ENCODE measurements at regions not wholly inside any gene's neighbourhood (a gene's known extent, or its start where the extent isn't known, plus 50 kb on each side); places are given as distances from the start of the nearest gene placed in this dataset.

DNA sequence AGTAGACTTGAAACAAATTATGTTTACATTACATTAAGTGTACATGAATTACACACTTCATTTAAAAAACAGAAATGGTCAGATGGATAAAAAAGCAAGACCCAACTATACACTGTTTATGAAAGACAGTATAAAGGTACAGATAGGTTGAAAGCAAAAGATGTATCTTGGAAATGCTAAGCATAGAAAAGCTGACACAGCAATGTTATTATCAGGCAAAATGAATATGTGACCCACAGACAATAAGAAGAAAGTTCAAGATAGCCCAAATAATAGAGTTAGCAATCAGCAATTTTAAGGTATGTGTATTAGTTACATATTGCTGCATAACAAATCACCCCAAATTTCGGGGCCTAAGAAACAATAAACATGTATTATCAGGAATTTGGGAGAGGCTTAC lies 153.5 kb downstream of the DHRS2 start:
- H3K9me3 Mint-ChIP-seq, result peaks cover 4% of the 10 kb centered on the region
- H3K36me3 Mint-ChIP-seq (ENCODE audit: low read depth), result no peaks in the 10 kb centered on the region
- H3K4me3 Mint-ChIP-seq, result no peak overlapping the region
- no peaks in the 10 kb centered on the region for H3K4me1 Mint-ChIP-seq (ENCODE audit: low read depth)
- peaks cover 45% of the 10 kb centered on the region for H3K27me3 Mint-ChIP-seq
- H3K27ac Mint-ChIP-seq, result no peak overlapping the region

DNA sequence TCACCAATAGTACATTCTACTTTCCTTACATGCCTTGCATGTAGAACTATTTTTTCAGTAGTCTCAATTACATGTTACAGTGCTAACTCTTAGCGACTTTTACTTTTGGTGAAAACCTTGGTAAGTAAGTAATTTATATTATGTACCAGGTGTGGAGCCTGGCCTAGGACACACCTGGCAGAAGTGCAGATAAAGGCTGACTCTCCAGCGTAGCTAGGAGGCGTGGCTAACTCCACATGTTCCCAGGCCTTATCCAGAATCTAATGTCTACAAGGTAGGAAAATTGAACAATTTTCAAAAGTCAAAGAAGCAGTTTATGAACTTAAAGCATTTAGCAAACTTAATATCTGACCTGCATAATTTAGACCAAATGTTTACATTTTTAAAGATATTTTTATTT lies 157.4 kb downstream of the DHRS2 start:
- H3K4me1 Mint-ChIP-seq (ENCODE audit: low read depth), result no peaks in the 10 kb centered on the region
- H3K4me3 Mint-ChIP-seq, result no peak overlapping the region
- H3K27ac Mint-ChIP-seq, result no peak overlapping the region
- H3K9me3 Mint-ChIP-seq, result no peaks in the 10 kb centered on the region
- H3K36me3 Mint-ChIP-seq (ENCODE audit: low read depth), result no peaks in the 10 kb centered on the region
- peaks cover 29% of the 10 kb centered on the region for H3K27me3 Mint-ChIP-seq

DNA sequence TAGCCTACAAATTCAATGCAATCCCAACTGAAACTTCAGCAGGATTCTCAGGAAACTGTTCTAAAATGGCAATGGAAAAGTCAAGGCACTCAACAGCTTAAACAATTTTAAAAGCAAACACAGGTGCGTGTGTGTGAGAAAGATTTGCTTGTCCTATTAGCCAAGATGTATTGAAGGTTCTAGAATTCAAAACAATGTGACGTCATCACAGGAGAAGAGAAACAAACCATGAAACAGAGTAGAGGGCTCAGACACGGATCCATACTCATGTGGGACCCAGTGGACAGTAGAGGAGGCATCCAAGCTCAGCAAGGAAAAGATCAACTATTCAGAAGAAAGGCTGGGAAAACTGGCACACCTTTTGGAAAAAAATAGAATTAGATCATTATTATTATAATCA lies 152.8 kb upstream of the DHRS4 start:
- H3K4me1 Mint-ChIP-seq (ENCODE audit: low read depth), result no peaks in the 10 kb centered on the region
- no peak overlapping the region for H3K4me3 Mint-ChIP-seq
- H3K9me3 Mint-ChIP-seq, result peaks cover 13% of the 10 kb centered on the region
- no peaks in the 10 kb centered on the region for H3K36me3 Mint-ChIP-seq (ENCODE audit: low read depth)
- H3K27me3 Mint-ChIP-seq, result peaks cover 30% of the 10 kb centered on the region
- no peak overlapping the region for H3K27ac Mint-ChIP-seq

- no peak overlapping the region for H3K27ac Mint-ChIP-seq
- H3K4me1 Mint-ChIP-seq (ENCODE audit: low read depth), result no peaks in the 10 kb centered on the region
- H3K36me3 Mint-ChIP-seq (ENCODE audit: low read depth), result no peaks in the 10 kb centered on the region
- H3K9me3 Mint-ChIP-seq, result peaks cover 15% of the 10 kb centered on the region
- H3K27me3 Mint-ChIP-seq, result peaks cover 30% of the 10 kb centered on the region
- no peak overlapping the region for H3K4me3 Mint-ChIP-seq
Measured at GRCh38 chr14:23801766-23802165, 151.8 kb upstream of the DHRS4 start.

- Mint-ChIP-seq H3K27ac (no peak overlapping the region), H3K27me3 (peaks cover 18% of the 10 kb centered on the region), H3K9me3 (peaks cover 15% of the 10 kb centered on the region), H3K4me1 (ENCODE audit: low read depth) (no peaks in the 10 kb centered on the region), H3K36me3 (ENCODE audit: low read depth) (no peaks in the 10 kb centered on the region), H3K4me3 (no peak overlapping the region)
Measured at GRCh38 chr14:23804817-23805216, 148.8 kb upstream of the DHRS4 start.

GRCh38 chr14:23805761-23806160 lies 147.8 kb upstream of the DHRS4 start:
- Mint-ChIP-seq H3K36me3 (ENCODE audit: low read depth) (no peaks in the 10 kb centered on the region), H3K27ac (no peak overlapping the region), H3K9me3 (peaks cover 15% of the 10 kb centered on the region), H3K4me3 (no peak overlapping the region), H3K4me1 (ENCODE audit: low read depth) (no peaks in the 10 kb centered on the region), H3K27me3 (peaks cover 15% of the 10 kb centered on the region)

GRCh38 chr14:23814527-23815256 lies 138.9 kb upstream of the DHRS4 start:
- H3K4me1 Mint-ChIP-seq (ENCODE audit: low read depth), result no peaks in the 10 kb centered on the region
- H3K27me3 Mint-ChIP-seq, result no peaks in the 10 kb centered on the region
- no peak overlapping the region for H3K4me3 Mint-ChIP-seq
- no peak overlapping the region for H3K27ac Mint-ChIP-seq
- H3K9me3 Mint-ChIP-seq, result peaks cover 5% of the 10 kb centered on the region
- H3K36me3 Mint-ChIP-seq (ENCODE audit: low read depth), result no peaks in the 10 kb centered on the region

DNA sequence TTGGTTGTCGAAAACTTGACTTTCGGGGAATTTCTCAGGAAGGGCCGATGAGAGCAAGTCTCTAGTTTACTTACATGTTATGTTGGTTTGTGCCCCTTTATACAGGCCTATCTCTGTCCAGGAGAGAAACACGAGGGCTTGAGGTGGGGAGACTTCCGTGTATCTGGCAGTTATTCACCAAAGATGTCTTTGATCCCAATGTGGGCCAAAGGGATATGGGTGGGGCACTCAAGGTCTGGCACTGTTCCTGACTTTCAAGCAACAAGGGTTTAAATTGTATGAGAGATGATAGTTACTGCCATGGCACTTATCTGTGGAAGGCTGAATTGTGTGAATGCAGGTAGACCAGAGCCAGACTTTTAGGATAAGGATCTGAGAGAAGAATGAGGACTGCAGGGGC lies 137.2 kb upstream of the DHRS4 start:
- H3K27me3 Mint-ChIP-seq, result no peaks in the 10 kb centered on the region
- peaks cover 10% of the 10 kb centered on the region for H3K9me3 Mint-ChIP-seq
- H3K4me3 Mint-ChIP-seq, result no peak overlapping the region
- H3K4me1 Mint-ChIP-seq (ENCODE audit: low read depth), result no peaks in the 10 kb centered on the region
- no peaks in the 10 kb centered on the region for H3K36me3 Mint-ChIP-seq (ENCODE audit: low read depth)
- H3K27ac Mint-ChIP-seq, result no peak overlapping the region

GRCh38 chr14:23817164-23817767 lies 136.3 kb upstream of the DHRS4 start:
- no peak overlapping the region for H3K27ac Mint-ChIP-seq
- no peaks in the 10 kb centered on the region for H3K4me1 Mint-ChIP-seq (ENCODE audit: low read depth)
- no peaks in the 10 kb centered on the region for H3K36me3 Mint-ChIP-seq (ENCODE audit: low read depth)
- no peaks in the 10 kb centered on the region for H3K27me3 Mint-ChIP-seq
- H3K4me3 Mint-ChIP-seq, result no peak overlapping the region
- peaks cover 10% of the 10 kb centered on the region for H3K9me3 Mint-ChIP-seq

- no peaks in the 10 kb centered on the region for H3K4me1 Mint-ChIP-seq (ENCODE audit: low read depth)
- no peak overlapping the region for H3K27ac Mint-ChIP-seq
- H3K36me3 Mint-ChIP-seq (ENCODE audit: low read depth), result no peaks in the 10 kb centered on the region
- no peak overlapping the region for H3K4me3 Mint-ChIP-seq
- peaks cover 4% of the 10 kb centered on the region for H3K27me3 Mint-ChIP-seq
- no peaks in the 10 kb centered on the region for H3K9me3 Mint-ChIP-seq
Measured at GRCh38 chr14:23827100-23827892, 126.3 kb upstream of the DHRS4 start.

DNA sequence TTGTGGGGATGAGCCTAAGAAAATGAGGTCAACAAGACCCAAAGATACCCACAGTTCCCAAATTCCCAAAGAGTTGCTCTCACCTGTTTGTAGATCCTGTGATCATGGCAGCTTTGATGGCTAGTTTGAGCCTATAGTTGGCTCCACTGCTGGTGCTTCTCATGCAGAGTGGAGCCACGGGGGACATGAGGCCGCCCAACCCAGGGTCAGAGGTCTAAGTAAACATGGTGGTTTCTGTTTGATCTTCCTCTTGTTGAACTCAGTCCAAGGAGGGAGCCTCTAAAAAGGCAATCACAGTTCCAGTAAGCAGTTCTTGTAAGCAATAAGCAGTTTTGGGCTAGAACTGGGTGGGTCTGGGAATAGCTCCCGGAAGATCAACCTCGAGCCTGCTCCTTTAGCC lies 125.6 kb upstream of the DHRS4 start:
- Mint-ChIP-seq H3K4me3 (no peak overlapping the region), H3K36me3 (ENCODE audit: low read depth) (no peaks in the 10 kb centered on the region), H3K27ac (no peak overlapping the region), H3K4me1 (ENCODE audit: low read depth) (no peaks in the 10 kb centered on the region), H3K27me3 (peaks cover 4% of the 10 kb centered on the region), H3K9me3 (no peaks in the 10 kb centered on the region)

GRCh38 chr14:23828616-23829015 lies 125.0 kb upstream of the DHRS4 start:
- no peaks in the 10 kb centered on the region for H3K4me1 Mint-ChIP-seq (ENCODE audit: low read depth)
- no peaks in the 10 kb centered on the region for H3K9me3 Mint-ChIP-seq
- no peak overlapping the region for H3K4me3 Mint-ChIP-seq
- H3K27ac Mint-ChIP-seq, result no peak overlapping the region
- H3K27me3 Mint-ChIP-seq, result no peaks in the 10 kb centered on the region
- no peaks in the 10 kb centered on the region for H3K36me3 Mint-ChIP-seq (ENCODE audit: low read depth)

DNA sequence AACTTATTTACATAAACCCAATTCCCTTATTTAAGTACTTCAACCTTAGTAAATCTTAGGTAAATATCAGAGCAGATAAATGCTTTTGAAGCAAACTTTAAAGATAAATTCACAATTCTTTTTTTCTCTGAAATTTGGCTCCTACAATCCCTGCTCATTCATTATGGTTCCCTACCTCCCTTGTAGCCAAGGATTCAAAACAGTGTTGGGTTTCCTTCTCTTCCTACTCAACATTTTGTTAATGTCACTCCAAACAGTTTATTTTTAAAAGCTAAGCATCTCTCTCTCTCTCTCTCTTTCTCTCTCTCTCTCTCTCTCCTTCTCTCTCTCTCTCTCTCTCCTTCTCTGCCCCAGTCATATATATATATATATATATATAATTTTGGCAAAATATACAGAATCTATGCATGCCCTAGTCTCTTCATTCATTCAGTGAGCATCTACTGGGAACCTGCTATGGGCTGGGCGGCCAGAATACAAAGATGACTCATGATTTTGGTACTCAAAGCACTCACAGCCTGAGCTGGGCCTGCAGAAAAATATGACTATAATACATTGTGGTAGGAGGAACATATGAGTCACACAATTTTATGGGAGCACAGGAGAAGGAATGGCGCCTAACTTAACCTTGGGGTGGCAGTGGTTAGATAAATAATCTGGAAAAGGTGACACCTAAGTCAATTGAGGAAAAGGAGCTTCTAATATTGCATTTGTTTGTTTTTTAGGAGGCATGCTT lies 123.7 kb upstream of the DHRS4 start:
- Mint-ChIP-seq H3K4me3 (no peak overlapping the region), H3K27me3 (no peaks in the 10 kb centered on the region), H3K36me3 (ENCODE audit: low read depth) (no peaks in the 10 kb centered on the region), H3K9me3 (no peaks in the 10 kb centered on the region), H3K4me1 (ENCODE audit: low read depth) (no peaks in the 10 kb centered on the region), H3K27ac (no peak overlapping the region)

- no peaks in the 10 kb centered on the region for H3K9me3 Mint-ChIP-seq
- no peaks in the 10 kb centered on the region for H3K36me3 Mint-ChIP-seq (ENCODE audit: low read depth)
- no peak overlapping the region for H3K4me3 Mint-ChIP-seq
Measured at GRCh38 chr14:23831596-23831995, 122.0 kb upstream of the DHRS4 start.

DNA sequence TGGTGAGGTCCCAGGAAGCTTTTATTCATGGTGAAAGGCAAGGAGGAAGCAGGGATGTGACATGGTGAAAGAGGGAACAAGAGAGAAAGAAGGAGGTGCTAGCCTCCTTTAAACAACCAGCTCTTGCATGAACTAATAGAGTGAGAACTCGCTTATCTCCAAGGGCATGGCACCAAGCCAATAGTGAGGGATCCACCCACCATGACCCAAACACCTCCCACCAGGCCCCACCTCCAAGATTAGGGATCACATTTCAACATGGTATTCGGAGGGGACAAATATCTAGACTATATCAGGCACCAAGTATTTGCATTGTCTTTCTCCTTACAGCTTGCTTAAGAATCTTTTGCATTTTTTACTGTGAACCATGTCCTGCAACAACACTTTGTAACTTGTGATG lies 91.9 kb upstream of the DHRS4 start:
- Mint-ChIP-seq H3K27ac (no peak overlapping the region), H3K4me3 (no peak overlapping the region), H3K4me1 (ENCODE audit: low read depth) (no peaks in the 10 kb centered on the region), H3K27me3 (peaks cover 6% of the 10 kb centered on the region), H3K36me3 (ENCODE audit: low read depth) (no peaks in the 10 kb centered on the region), H3K9me3 (no peaks in the 10 kb centered on the region)

More at GRCh38 chr14:23831596-23831995, 122.0 kb upstream of the DHRS4 start:
- H3K27ac Mint-ChIP-seq, result no peak overlapping the region
- no peaks in the 10 kb centered on the region for H3K4me1 Mint-ChIP-seq (ENCODE audit: low read depth)
- H3K27me3 Mint-ChIP-seq, result no peaks in the 10 kb centered on the region
